T follicular helper cell (primary cell): ENCODE measurements at regions not wholly inside any gene's neighbourhood (a gene's known extent, or its start where the extent isn't known, plus 50 kb on each side); places are given as distances from the start of the nearest gene placed in this dataset.
"Not testable (repeated sequence)": the region's sequence is repeated elsewhere in the genome, so short reads cannot be mapped to it uniquely, and the experiment has no call there.

Experiments
- DNase-seq: peaks from one replicate; pipeline ENCODE4 v3.0.0-alpha.2; 2020; ENCODE audit warnings: low read depth

GRCh38 chr4:14318671-14319070 is 683.6 kb upstream of the CPEB2 start:
- no peak for DNase-seq

- no peak for DNase-seq
These were observed 680.6 kb upstream of the CPEB2 start for GRCh38 chr4:14321723-14322122.

GRCh38 chr4:14323191-14323590 is 679.1 kb upstream of the CPEB2 start:
- no peak for DNase-seq

GRCh38 chr4:14329228-14329627 is 673.1 kb upstream of the CPEB2 start:
- no peak for DNase-seq

GRCh38 chr4:14333616-14334015 is 668.7 kb upstream of the CPEB2 start:
- DNase-seq = no peak

- no peak for DNase-seq
These were observed 668.1 kb upstream of the CPEB2 start for GRCh38 chr4:14334166-14334565.

- DNase-seq = no peak
These were observed 666.4 kb upstream of the CPEB2 start for GRCh38 chr4:14335872-14336271.

- DNase-seq = no peak
These were observed 665.6 kb upstream of the CPEB2 start for GRCh38 chr4:14336656-14337055.

- no peak for DNase-seq
These were observed 664.2 kb upstream of the CPEB2 start for GRCh38 chr4:14337892-14338584.

GRCh38 chr4:14338585-14339265 is 663.6 kb upstream of the CPEB2 start:
- no peak for DNase-seq

GRCh38 chr4:14339715-14340114 is 662.6 kb upstream of the CPEB2 start:
- no peak for DNase-seq

GRCh38 chr4:14340321-14340720 is 662.0 kb upstream of the CPEB2 start:
- DNase-seq = no peak

GRCh38 chr4:14343961-14344360 is 658.3 kb upstream of the CPEB2 start:
- no peak for DNase-seq

GRCh38 chr4:14345356-14345775 is 656.9 kb upstream of the CPEB2 start:
- no peak for DNase-seq

- no peak for DNase-seq
These were observed 654.8 kb upstream of the CPEB2 start for GRCh38 chr4:14347526-14347925.

GRCh38 chr4:14348506-14348905 is 653.8 kb upstream of the CPEB2 start:
- no peak for DNase-seq

GRCh38 chr4:14358544-14359160 is 643.6 kb upstream of the CPEB2 start:
- DNase-seq = not testable (repeated sequence)

GRCh38 chr4:14359991-14360390 is 642.3 kb upstream of the CPEB2 start:
- DNase-seq = no peak

GRCh38 chr4:14361084-14361483 is 641.2 kb upstream of the CPEB2 start:
- DNase-seq = no peak

- no peak for DNase-seq
These were observed 639.9 kb upstream of the CPEB2 start for GRCh38 chr4:14362385-14362784.

GRCh38 chr4:14364953-14365536 is 637.2 kb upstream of the CPEB2 start:
- DNase-seq = no peak

GRCh38 chr4:14368391-14368790 is 633.9 kb upstream of the CPEB2 start:
- no peak for DNase-seq

- DNase-seq = no peak
These were observed 631.1 kb upstream of the CPEB2 start for GRCh38 chr4:14371131-14371530.
